Ureter (tissue), 1 donor: ENCODE measurements at regions not wholly inside any gene's neighbourhood (a gene's known extent, or its start where the extent isn't known, plus 50 kb on each side); places are given as distances from the start of the nearest gene placed in this dataset.
"Not testable (repeated sequence)": the region's sequence is repeated elsewhere in the genome, so short reads cannot be mapped to it uniquely, and the experiment has no call there.

ENCODE experiments used
- DNase-seq: peaks from one replicate; pipeline ENCODE4 v3.0.0-alpha.2; 2020; ENCODE audit warnings: low spot score
- donor health status: DM: yes; HTN: yes; CAD: no.

- no peak for DNase-seq
Measured at GRCh38 chr9:81076131-81076530, 613.2 kb downstream of the TLE1 start.

DNA sequence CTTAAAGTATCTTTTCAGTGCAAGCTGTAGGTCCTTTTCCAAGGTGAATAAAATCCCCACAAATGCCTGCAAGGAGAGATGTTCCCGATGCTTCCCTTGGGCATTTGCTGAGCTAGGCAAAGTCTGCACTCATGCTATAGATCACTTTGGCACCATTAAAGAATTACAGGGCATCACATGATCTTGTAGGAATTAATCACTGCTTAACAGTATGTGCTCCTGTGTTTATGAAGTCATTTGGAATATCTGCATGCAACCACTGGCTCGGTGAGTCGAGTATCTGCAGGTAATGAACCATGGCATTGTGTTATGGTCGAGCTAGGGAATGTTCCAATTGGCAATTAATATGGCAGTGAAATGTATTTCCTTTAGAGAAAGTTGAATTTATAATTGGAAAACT lies 615.1 kb downstream of the TLE1 start:
- DNase-seq, result no peak

DNA sequence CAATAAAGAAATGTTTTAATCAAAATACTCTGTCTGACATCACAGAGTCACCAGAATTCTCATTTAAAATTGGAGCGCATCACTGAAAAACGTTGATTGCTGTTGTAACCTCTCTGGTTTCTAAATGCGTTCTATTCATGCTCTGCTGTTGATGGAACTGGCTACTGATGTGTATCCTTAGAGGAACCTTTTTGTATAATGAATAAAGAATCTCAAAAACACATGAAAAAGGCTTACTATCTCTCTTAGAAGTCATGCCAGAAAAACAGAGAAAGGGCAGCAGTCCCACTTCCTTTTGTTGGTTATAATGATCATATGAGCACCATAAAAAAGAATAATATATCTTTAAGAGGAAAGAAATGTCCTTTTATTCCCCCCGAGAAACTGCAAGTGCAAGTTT lies 615.5 kb downstream of the TLE1 start:
- no peak for DNase-seq

DNA sequence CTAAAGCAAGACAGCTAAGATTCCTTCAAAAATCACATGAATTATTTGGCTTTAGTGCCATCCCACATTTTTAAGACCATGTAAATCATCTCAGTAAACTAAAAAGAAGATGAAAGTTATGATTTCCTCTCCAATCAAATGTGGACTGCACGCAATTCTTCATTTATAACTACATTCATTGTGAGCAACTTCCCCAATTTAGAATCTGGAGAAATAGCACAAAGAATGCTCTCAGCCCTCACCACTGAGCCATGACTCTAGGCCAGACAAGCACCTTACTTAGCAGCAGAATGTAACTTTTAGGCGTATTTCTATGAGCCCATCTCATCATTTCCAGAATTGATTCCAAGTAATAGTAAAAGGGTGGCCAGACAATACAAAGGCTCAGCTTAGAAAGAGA lies 616.6 kb downstream of the TLE1 start:
- no peak for DNase-seq

- DNase-seq, result no peak
Measured at GRCh38 chr9:81071108-81071507, 618.2 kb downstream of the TLE1 start.

DNA sequence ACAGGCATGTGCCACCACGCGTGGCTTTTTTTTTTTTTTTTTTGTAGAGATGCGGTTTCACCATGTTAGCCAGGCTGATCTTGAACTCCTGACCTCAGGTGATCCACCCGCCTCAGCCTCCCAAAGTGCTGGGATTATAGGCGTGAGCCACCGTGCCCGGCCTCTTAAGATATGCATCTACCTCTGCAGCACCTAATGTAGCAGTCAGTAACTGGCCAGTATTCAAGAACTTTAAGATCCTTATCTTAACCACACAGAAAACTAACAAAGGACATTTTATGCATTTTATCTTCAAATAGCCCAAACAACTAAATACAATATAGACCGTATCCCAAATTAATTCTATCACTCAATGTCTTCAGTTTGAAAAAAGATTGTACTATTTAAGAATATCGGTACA lies 618.7 kb downstream of the TLE1 start:
- DNase-seq, result no peak

GRCh38 chr9:81069923-81070322 lies 619.4 kb downstream of the TLE1 start:
- DNase-seq, result no peak

DNA sequence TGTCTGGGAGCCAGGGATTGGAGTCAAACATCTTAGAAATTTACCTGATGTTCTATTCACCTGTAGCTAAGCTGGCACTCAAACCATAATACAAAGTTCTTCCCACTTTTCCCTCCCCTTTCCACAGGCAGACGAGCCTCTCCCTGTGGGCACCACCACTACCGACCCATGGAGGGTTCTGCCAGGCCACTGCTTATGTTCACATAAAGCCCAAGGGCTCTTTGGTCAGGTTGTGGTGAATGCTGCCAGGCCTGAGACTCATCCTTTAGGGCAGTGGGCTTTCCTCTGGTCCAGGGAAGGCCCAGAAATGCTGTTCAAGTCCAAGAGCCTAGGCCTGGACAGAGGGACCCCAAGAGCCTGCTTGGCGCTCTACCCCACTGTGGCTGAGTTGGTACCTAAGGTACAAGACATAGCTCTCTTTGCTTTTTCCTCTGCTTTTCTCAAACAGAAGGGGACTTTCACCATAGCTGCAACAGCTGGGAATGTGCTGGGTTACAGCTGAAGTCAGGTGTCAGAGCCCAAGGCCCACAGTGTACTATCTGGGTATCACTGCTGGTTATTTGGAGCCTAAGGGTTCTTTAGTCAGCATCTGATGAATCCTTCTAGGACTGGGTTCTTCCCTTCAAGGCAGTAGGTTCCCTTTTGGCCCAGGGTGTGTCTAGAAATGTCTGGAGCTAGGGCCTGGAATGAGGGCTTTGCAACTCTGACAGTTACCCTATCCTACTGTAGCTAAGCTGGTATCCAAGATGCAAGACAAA lies 620.1 kb downstream of the TLE1 start:
- no peak for DNase-seq

GRCh38 chr9:81062995-81063394 lies 626.4 kb downstream of the TLE1 start:
- not testable (repeated sequence) for DNase-seq

GRCh38 chr9:81058782-81059181 lies 630.6 kb downstream of the TLE1 start:
- DNase-seq, result no peak

DNA sequence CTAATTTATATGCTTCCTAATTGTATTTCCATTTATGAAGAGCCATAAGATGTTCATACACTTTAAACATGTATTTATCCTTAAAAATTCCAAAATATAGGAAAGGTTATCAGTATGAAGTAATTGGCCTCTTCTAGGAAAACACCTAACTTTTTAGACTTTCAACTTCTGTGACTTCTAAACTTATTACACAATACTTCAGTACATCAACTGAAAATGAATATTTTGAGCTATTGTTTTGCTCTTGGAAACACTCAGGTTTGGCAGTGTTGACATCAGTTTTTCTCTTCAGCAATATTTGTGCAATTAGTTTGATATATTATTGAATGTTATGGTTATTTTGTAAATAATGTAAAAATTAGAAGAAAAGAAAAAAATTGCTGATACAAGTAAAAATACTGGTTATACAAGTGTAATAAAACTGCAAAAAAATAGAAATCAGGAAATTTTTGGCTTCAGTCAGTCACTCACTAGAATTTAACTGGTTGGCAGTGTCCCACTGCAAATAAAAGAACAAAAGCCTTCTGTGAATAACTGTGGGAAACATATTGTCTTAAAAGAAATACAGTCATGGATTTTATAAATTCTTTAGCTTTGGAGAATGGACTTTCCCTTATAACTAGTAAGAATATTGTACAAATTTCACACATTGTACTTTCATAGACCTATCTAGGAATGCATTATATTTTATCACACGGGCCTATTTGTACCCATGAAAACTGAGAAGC lies 635.9 kb downstream of the TLE1 start:
- DNase-seq, result no peak

DNA sequence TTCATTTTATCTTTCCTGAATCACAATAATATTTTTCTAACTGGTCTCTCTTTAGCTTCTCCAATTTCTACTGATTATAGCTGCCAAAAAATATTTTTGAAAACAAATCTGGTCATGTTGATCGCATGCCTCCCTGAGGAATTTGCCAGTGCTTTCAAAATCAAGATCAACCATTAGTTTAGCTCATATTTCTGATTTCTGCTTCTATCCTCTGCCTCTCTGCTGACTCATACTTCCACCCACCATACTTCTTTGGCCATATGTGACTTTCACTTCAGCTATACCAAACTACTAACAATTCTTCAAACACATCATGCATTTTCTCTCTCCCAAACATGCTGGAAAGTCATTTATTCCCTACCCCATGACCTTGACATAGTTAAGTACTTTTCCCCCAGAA lies 636.5 kb downstream of the TLE1 start:
- DNase-seq, result no peak

GRCh38 chr9:81047280-81047679 lies 642.1 kb downstream of the TLE1 start:
- no peak for DNase-seq

DNA sequence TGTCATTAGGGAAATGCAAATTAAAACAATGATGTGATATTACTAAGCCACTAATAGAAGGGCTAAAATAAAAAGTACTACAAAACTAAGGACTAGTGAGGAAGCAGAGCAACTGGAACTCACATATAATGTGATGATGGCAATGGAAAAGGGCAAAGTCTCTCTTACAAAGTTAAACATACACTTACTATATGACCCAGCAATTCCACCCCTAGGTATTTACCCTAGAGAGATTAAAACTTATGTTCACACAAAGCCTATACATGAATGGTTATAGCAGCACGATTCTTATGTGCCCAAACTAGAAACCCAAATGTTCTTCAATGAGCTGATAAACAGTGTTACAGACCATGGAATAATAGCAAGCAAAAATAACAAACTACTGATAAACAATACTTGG lies 643.7 kb downstream of the TLE1 start:
- no peak for DNase-seq

- no peak for DNase-seq
Measured at GRCh38 chr9:81037889-81038288, 651.5 kb downstream of the TLE1 start.

GRCh38 chr9:81035601-81036000 lies 653.7 kb downstream of the TLE1 start:
- no peak for DNase-seq

DNA sequence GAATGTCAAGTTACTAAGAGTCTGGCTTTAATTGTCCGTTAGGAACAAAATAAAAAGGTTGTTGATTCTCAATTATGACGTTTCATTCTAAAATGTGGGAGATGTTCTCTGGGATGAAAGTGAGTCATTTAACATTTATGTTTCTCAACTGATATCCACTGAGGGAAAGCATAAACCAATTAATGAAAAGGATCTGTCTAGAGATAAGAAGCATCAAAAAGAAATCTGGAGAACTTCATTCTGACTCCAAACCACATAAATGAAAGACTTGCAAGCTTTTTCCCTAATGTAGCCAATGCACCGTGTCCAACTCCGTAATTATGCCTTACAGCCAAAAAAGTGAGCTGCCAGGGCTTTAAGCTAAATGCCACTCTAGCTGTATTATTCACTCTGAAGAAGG lies 654.2 kb downstream of the TLE1 start:
- DNase-seq, result no peak

- DNase-seq, result no peak
Measured at GRCh38 chr9:81032831-81033230, 656.5 kb downstream of the TLE1 start.

- DNase-seq, result no peak
Measured at GRCh38 chr9:81032030-81032572, 657.2 kb downstream of the TLE1 start.

DNA sequence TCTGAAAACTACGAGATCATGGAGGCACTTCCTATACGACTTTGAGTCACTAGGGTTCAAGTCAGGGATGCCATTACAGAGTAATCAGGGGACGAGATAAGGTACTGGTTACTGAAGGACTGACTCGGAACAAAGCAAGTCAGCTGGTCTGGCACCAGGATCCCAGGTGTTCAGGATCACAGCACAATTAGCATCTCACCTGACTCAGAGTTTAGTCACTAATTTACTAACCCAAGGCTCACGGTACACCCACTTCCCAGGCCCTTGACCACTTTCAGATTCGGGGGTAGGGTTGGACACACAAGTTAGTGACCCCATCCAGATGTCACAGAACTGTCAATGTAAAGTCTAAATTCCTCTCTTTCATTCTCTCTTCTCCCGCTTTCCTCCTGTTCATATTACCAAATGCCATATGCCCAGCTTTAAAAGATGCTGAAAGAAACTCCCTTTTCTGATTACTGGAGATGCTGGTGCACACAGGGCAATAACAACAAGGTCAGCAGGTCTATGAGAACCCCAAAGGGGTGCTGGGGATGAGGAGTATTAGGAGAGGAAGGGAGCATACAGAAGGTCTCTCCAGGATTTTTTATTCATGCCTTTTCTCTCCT lies 657.8 kb downstream of the TLE1 start:
- DNase-seq, result no peak

GRCh38 chr9:81030027-81030426 lies 659.3 kb downstream of the TLE1 start:
- no peak for DNase-seq

DNA sequence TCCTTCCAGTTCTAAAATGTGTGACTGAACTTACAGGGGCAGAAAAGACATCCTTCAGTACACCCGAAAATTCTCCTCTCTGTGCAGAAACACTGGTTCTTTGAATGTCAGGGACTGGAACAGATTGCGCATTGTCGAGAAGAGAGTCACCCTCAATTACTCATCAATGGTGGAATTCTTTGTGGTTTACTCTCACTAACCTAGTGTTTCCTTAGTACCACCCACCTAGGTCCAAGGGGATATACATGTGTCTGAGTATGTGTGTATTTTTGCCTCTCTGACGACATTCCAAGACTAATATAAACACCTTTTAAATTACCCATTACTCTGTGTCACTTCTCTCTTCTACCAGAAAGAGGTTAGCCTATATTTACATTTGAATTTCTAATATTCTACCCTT lies 660.8 kb downstream of the TLE1 start:
- DNase-seq, result no peak

DNA sequence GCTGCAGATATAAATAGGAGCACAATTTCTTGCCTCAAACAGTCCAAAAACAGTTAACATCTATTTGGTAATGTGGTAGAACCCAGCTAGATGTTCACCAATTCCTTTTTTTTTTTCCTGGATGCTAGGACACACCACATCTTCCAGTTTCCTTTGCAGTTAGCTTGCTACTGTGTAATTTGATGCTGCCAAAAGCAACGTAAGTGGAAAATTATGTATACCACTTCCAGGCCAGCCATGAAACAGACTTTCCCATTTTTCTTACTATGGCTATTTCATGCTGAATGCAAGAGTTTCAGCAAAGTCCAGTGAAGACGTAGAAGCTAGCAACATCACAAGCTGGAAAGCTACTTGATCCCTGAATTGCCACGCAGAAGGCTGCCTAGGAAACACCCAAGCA lies 667.2 kb downstream of the TLE1 start:
- no peak for DNase-seq
